HCT116 (cell line): ENCODE measurements at regions not wholly inside any gene's neighbourhood (a gene's known extent, or its start where the extent isn't known, plus 50 kb on each side); places are given as distances from the start of the nearest gene placed in this dataset.

ENCODE experiments used
- ATAC-seq: fragments of 200-7000 bp; cut with Tn5 transposase; 2 replicates; pipeline ENCODE4 v1.9.1; 2020; ENCODE audit warnings: mild to moderate bottlenecking, moderate library complexity
- BruUV-seq: library from RNA; stranded (reverse); fragments of 400-500 nt; replicated peaks from 2 replicates; lab custom pipeline; 2021; lab: Mats Ljungman, UMichigan
- CTCF ChIA-PET: fragments of 300-600 bp; sonication (Branson Sonifier 250); formaldehyde crosslinking; loops from one replicate; lab custom pipeline; 2021; ENCODE audit warnings: antibody characterized with exemption; lab: Charles Lee
- POLR2A ChIA-PET: fragments of 300-600, 350-600 bp; sonication (Branson Sonifier 250); formaldehyde crosslinking; loops from one replicate; lab custom pipeline; 2021; ENCODE audit warnings: antibody characterized with exemption; lab: Charles Lee
- RAD21 ChIA-PET, 2 experiments: fragments of 300-600 bp; sonication (Branson Sonifier 250); formaldehyde crosslinking; loops; one replicate each; lab custom pipeline; 2023; ENCODE audit warnings: low total read pairs in 2 of 2; ENCODE audit not compliant: uncharacterized antibody in 2 of 2, unreplicated experiment in 2 of 2, low non-redundant PET in 1 of 2; lab: Charles Lee
- DNase-seq: peaks from one replicate; pipeline ENCODE4 v3.0.0-alpha.2; 2010; ENCODE audit warnings: low read depth, low spot score
- H2AFZ ChIP-seq: fragments of 200-600 bp; shearing (Covaris generic), sonication (generic); 2 replicates; pipeline ENCODE4 v1.6.1; 2017; ENCODE audit warnings: low read depth, mixed run types, mixed read lengths, antibody characterized with exemption, low read length; ENCODE audit not compliant: poor library complexity, severe bottlenecking
- H3K27ac ChIP-seq: 2 replicates; pipeline ENCODE4 v1.5.1; 2012; ENCODE audit warnings: low read depth, low read length
- H3K27me3 ChIP-seq: fragments of 200-600 bp; sonication (generic); 2 replicates; pipeline ENCODE4 v1.6.1; 2016; ENCODE audit warnings: mixed run types, low read length, mixed read lengths; ENCODE audit not compliant: insufficient read depth
- H3K36me3 ChIP-seq, 2 experiments: fragments of 200-500 bp in 1 of 2; fragments of 200-600 bp in 1 of 2; sonication (Bioruptor generic) in 1 of 2; sonication (generic) in 1 of 2; 2 replicates each; pipeline versions ENCODE4 v1.5.1 to v1.6.1; 2014 to 2016; ENCODE audit warnings: low read length in 2 of 2, inconsistent platforms in 1 of 2, mixed read lengths in 1 of 2, mixed run types in 1 of 2; ENCODE audit not compliant: insufficient read depth in 2 of 2, control insufficient read depth in 1 of 2
- H3K4me1 ChIP-seq, 2 experiments: fragments of 200-600 bp in 1 of 2; sonication (generic) in 1 of 2; 2 replicates each; pipeline versions ENCODE4 v1.5.1 to v1.6.1; 2012 to 2017; ENCODE audit warnings: low read length in 2 of 2, inconsistent platforms in 1 of 2, mild to moderate bottlenecking in 1 of 2, mixed read lengths in 1 of 2, mixed run types in 1 of 2, moderate library complexity in 1 of 2; ENCODE audit not compliant: insufficient read depth in 2 of 2, control insufficient read depth in 1 of 2
- H3K4me2 ChIP-seq: fragments of 200-600 bp; sonication (generic); 2 replicates; pipeline ENCODE4 v1.6.1; 2017; ENCODE audit warnings: mixed run types, low read length, mixed read lengths
- H3K4me3 ChIP-seq, 2 experiments: fragments of 200-600 bp in 1 of 2; sonication (generic) in 1 of 2; replicated peaks in 1 of 2; 2 replicates each; pipeline ENCODE4 v1.5.1; 2011 to 2016; ENCODE audit warnings: low read length in 2 of 2, control low read depth in 1 of 2, low read depth in 1 of 2, mild to moderate bottlenecking in 1 of 2, mixed read lengths in 1 of 2, mixed run types in 1 of 2
- H3K79me2 ChIP-seq: fragments of 200-600 bp; sonication (generic); 2 replicates; pipeline ENCODE4 v1.6.1; 2017; ENCODE audit warnings: mild to moderate bottlenecking, mixed run types, low read length, moderate library complexity, mixed read lengths; ENCODE audit not compliant: insufficient read depth
- H3K9ac ChIP-seq: fragments of 200-600 bp; sonication (generic); 2 replicates; pipeline ENCODE4 v1.6.1; 2016; ENCODE audit warnings: low read length, mixed read lengths
- H3K9me2 ChIP-seq: fragments of 200-600 bp; sonication (generic), shearing (Covaris generic); 2 replicates; pipeline ENCODE4 v1.6.1; 2017; ENCODE audit warnings: mixed run types, mild to moderate bottlenecking, moderate library complexity; ENCODE audit not compliant: insufficient read depth
- H3K9me3 ChIP-seq, 2 experiments: fragments of 200-500 bp in 1 of 2; fragments of 200-600 bp in 1 of 2; sonication (Bioruptor generic) in 1 of 2; sonication (generic) in 1 of 2; 2 replicates each; pipeline ENCODE4 v1.6.1; 2014 to 2017; ENCODE audit warnings: low read length in 2 of 2, mixed read lengths in 2 of 2, inconsistent platforms in 1 of 2, low read depth in 1 of 2, mild to moderate bottlenecking in 1 of 2, mixed run types in 1 of 2, moderate library complexity in 1 of 2; ENCODE audit not compliant: control insufficient read depth in 1 of 2, insufficient read depth in 1 of 2
- H4K20me1 ChIP-seq: fragments of 200-600 bp; sonication (generic), shearing (Covaris generic); 2 replicates; pipeline ENCODE4 v1.6.1; 2017; ENCODE audit warnings: mixed run types, mild to moderate bottlenecking, moderate library complexity; ENCODE audit not compliant: insufficient read depth
- CEBPB ChIP-seq: IDR thresholded peaks from 2 replicates; pipeline ENCODE4 v1.6.1; 2012; ENCODE audit warnings: low read depth
- CTCF ChIP-seq, 3 experiments: fragments of 200-600 bp in 1 of 3; sonication (generic) in 1 of 3; IDR thresholded peaks in 2 of 3; conservative IDR thresholded peaks in 1 of 3; 2 replicates each; pipeline ENCODE4 v1.5.1; 2012 to 2017; ENCODE audit warnings: low read depth in 2 of 3, low read length in 2 of 3, antibody characterized with exemption in 1 of 3, borderline replicate concordance in 1 of 3, control low read depth in 1 of 3, mild to moderate bottlenecking in 1 of 3, mixed read lengths in 1 of 3, mixed run types in 1 of 3, moderate library complexity in 1 of 3; ENCODE audit not compliant: insufficient read depth in 1 of 3
- EGR1 ChIP-seq: IDR thresholded peaks from 2 replicates; pipeline ENCODE4 v1.6.1; 2012; ENCODE audit warnings: low read depth
- ELF1 ChIP-seq: IDR thresholded peaks from 2 replicates; pipeline ENCODE4 v1.6.1; 2012; ENCODE audit warnings: low read depth, borderline replicate concordance
- EZH2 ChIP-seq: fragments of 200-600 bp; sonication (generic); IDR thresholded peaks from 2 replicates; pipeline ENCODE4 v1.6.1; 2017; ENCODE audit warnings: antibody characterized with exemption, mixed run types
- EZH2phosphoT487 ChIP-seq: fragments of 200-600 bp; IDR thresholded peaks from 2 replicates; pipeline ENCODE4 v1.6.1; 2018; ENCODE audit warnings: antibody characterized with exemption, borderline replicate concordance
- FOSL1 ChIP-seq: IDR thresholded peaks from 2 replicates; pipeline ENCODE4 v1.6.1; 2012; ENCODE audit warnings: low read depth
- JUND ChIP-seq: IDR thresholded peaks from 2 replicates; pipeline ENCODE4 v1.6.1; 2012
- POLR2A ChIP-seq: IDR thresholded peaks from 2 replicates; pipeline ENCODE4 v1.7.0; 2011; ENCODE audit warnings: borderline replicate concordance; ENCODE audit not compliant: insufficient read depth, insufficient read length; ENCODE audit errors: extremely low read depth
- POLR2AphosphoS5 ChIP-seq: IDR thresholded peaks from 2 replicates; pipeline ENCODE4 v1.6.1; 2011; ENCODE audit warnings: mild to moderate bottlenecking, low read depth, low read length, moderate library complexity
- RAD21 ChIP-seq: IDR thresholded peaks from 2 replicates; pipeline ENCODE4 v1.6.1; 2012; ENCODE audit warnings: low read depth, mild to moderate bottlenecking
- SIN3A ChIP-seq: IDR thresholded peaks from 2 replicates; pipeline ENCODE4 v1.6.1; 2012; ENCODE audit warnings: low read depth
- TCF7L2 ChIP-seq: IDR thresholded peaks from 2 replicates; pipeline ENCODE4 v1.7.0; 2011; ENCODE audit warnings: borderline replicate concordance, inconsistent platforms; ENCODE audit not compliant: insufficient read depth, insufficient read length; ENCODE audit errors: extremely low read depth
- ZBTB33 ChIP-seq: IDR thresholded peaks from 2 replicates; pipeline ENCODE4 v1.6.1; 2011; ENCODE audit warnings: mild to moderate bottlenecking, low read length, moderate library complexity; ENCODE audit not compliant: insufficient replicate concordance; ENCODE audit errors: extremely low read depth
- ZFX ChIP-seq: fragments of 450-650 bp; IDR thresholded peaks from 2 replicates; pipeline ENCODE4 v1.6.1; 2017
- ZNF274 ChIP-seq: fragments of 200-500 bp; sonication (Bioruptor generic); IDR thresholded peaks from 2 replicates; pipeline ENCODE4 v1.6.1; 2014; ENCODE audit warnings: mild to moderate bottlenecking, low read depth, low read length, inconsistent platforms
- intact Hi-C: fragments of 100-400 bp; cut with micrococcal nuclease; formaldehyde crosslinking; loops from 2 replicates; pipeline ENCODE4 v1.10.0; 2022
- TF ChIP-seq, protein P1 (sequence below): IDR thresholded peaks from 2 replicates; pipeline ENCODE4 v1.6.1; 2012
- TF ChIP-seq, protein P2 (sequence below): IDR thresholded peaks from 2 replicates; pipeline ENCODE4 v1.6.1; 2012

- Histone ChIP-seq H3K79me2 (no peaks in the 10 kb centered on the region), H2AFZ (no peak overlapping the region), H3K4me2 (no peak overlapping the region), H3K36me3 (no peaks in the 10 kb centered on the region), H3K27ac (no peak overlapping the region), H3K4me3 (no peak overlapping the region), H3K9me3 (no peaks in the 10 kb centered on the region), H3K9me2 (no peaks in the 10 kb centered on the region), H3K9ac (no peak overlapping the region), H4K20me1 (no peaks in the 10 kb centered on the region), H3K27me3 (peaks cover 6% of the 10 kb centered on the region), H3K4me1 (peaks cover 0 to 23% of the 10 kb centered on the region in 2 experiments; a peak in 2 of 4 replicates)
- CTCF ChIA-PET = interaction anchor here (1.0 kb wide), 1 partner anchor 730 kb away, joined by 4 read pairs; no protein-coding TSS in a partner anchor
- BruUV-seq = no TSS peak
- RAD21 ChIA-PET = no interaction called here
- ATAC-seq (no peak), DNase-seq (no peak)
- TF ChIP-seq CEBPB (no peak), EGR1 (no peak), RAD21 (peak; percentile 28; the same call in 1 of the 2 replicates), CTCF (IDR thresholded peaks at IDR 0.05 in 2 of 3, conservative IDR thresholded peaks at IDR 0.05 in 1 of 3; ENCODE audit: borderline replicate concordance in 1 of 3, insufficient read depth in 1 of 3, low read depth in 2 of 3, low read length in 2 of 3) (0 out of 6 replicates have a peak, but pooled peaks of 2 of the 3 experiments have one; percentile 3 to 15), EZH2 (no peak), POLR2A (no peak)
- POLR2A ChIA-PET = no interaction called here
- intact Hi-C loops = no loop called here
Measured at GRCh38 chr2:129193961-129194360, 785.5 kb upstream of the RAB6C start.

DNA sequence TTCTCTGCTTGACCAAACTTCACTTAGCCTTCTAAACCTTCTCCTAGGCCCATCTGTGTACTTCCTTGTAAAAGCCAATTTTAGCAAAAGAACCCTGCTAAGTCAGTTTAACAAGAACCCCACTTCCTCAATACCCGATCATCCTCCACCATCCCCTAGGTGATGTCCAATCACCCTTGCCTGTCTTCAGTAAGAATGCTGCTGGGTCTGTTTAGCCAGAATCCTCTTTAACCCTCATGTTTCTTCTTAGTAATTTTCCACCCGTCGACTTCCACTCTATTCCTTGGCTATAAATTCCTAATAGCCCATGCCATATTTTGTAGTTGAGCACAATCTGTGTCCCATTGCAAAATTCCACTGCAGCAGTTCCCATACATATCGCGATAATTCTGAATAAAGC, 780.0 kb upstream of the RAB6C start:
- H3K79me2 ChIP-seq = no peaks in the 10 kb centered on the region
- H3K9me2 ChIP-seq = no peaks in the 10 kb centered on the region
- H3K9me3 ChIP-seq = no peaks in the 10 kb centered on the region
- ATAC-seq = no peak
- H3K4me1 ChIP-seq = no peaks in the 10 kb centered on the region
- no peak overlapping the region for H3K4me3 ChIP-seq
- DNase-seq = no peak
- H3K9ac ChIP-seq = no peak overlapping the region
- POLR2A ChIA-PET = no interaction called here
- no peaks in the 10 kb centered on the region for H3K36me3 ChIP-seq
- intact Hi-C loops = no loop called here
- H3K27me3 ChIP-seq = peaks cover 16% of the 10 kb centered on the region
- H3K4me2 ChIP-seq = no peak overlapping the region
- BruUV-seq = no TSS peak
- CTCF ChIA-PET = no interaction called here
- RAD21 ChIA-PET = no interaction called here
- H3K27ac ChIP-seq = no peak overlapping the region
- no peaks in the 10 kb centered on the region for H4K20me1 ChIP-seq
- H2AFZ ChIP-seq = no peak overlapping the region
- TF ChIP-seq, protein P1, sequence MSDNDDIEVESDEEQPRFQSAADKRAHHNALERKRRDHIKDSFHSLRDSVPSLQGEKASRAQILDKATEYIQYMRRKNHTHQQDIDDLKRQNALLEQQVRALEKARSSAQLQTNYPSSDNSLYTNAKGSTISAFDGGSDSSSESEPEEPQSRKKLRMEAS = no peak
- TF ChIP-seq POLR2A (no peak), SIN3A (no peak), ZBTB33 (no peak), POLR2AphosphoS5 (no peak), EZH2phosphoT487 (no peak), EGR1 (no peak), ZFX (no peak), ZNF274 (no peak), TCF7L2 (no peak), ELF1 (no peak), EZH2 (no peak), JUND (no peak), FOSL1 (no peak), CEBPB (no peak)
- TF ChIP-seq, protein P2, sequence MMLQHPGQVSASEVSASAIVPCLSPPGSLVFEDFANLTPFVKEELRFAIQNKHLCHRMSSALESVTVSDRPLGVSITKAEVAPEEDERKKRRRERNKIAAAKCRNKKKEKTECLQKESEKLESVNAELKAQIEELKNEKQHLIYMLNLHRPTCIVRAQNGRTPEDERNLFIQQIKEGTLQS = no peak
